ENCODE measurements at regions not wholly inside any gene's neighbourhood (a gene's known extent, or its start where the extent isn't known, plus 50 kb on each side); places are given as distances from the start of the nearest gene placed in this dataset.

GRCh38 chr1:219020846-219021245 lies 152.8 kb upstream of the LYPLAL1 start:
- TF ChIP-seq CTCF (IDR thresholded peaks at IDR 0.05) (no peak), EP300 (IDR thresholded peaks at IDR 0.05) (no peak), POLR2A (IDR thresholded peaks at IDR 0.05) (no peak)

Measured in ovary (tissue), 3 donors.